ENCODE measurements at regions not wholly inside any gene's neighbourhood (a gene's known extent, or its start where the extent isn't known, plus 50 kb on each side); places are given as distances from the start of the nearest gene placed in this dataset.
A peak's percentile ranks its signal among the peaks of the same experiment; 100 is the strongest.

DNA sequence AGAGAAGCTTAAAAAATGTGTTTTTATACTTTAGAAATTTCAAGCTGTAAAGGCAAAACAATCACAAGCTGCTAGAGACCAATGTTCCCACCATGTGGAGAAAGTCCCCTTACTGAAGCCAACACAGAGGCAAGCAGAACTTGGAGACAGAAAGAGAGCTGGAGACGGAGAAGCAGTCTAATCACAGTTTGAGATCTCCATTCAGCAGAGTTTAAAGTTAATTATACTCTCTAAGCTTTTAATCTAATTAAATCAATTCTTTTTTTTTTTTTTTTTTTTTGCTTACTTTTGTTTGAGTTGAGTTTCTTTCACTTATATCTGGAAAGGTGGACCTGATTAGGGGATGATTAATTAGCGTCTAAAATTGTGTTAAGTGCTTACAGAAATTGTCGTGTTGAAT is 1534.3 kb downstream of the MAT2B start:
- no peak for TF ChIP-seq ZNF565 (CRISPR knock-in tag; conservative IDR thresholded peaks at IDR 0.05; ENCODE audit: low read depth)
- TF ChIP-seq ISL1 (CRISPR knock-in tag; IDR thresholded peaks at IDR 0.05) = peak; percentile 41

Data from SK-N-SH treated with all-trans-retinoic acid at 6 μM for 48 hours (cell line).